DOHH2 (cell line): ENCODE measurements at regions not wholly inside any gene's neighbourhood (a gene's known extent, or its start where the extent isn't known, plus 50 kb on each side); places are given as distances from the start of the nearest gene placed in this dataset.

ENCODE experiments used
- CTCF ChIP-seq: fragments of 200-600 bp; sonication (generic); IDR thresholded peaks from one replicate; pipeline ENCODE4 v1.5.1; 2014; ENCODE audit warnings: antibody characterized with exemption, mild to moderate bottlenecking, low read depth, low read length; ENCODE audit not compliant: poor library complexity, severe bottlenecking
- EZH2phosphoT487 ChIP-seq: fragments of 200-600 bp; sonication (generic); IDR thresholded peaks from 2 replicates; pipeline ENCODE4 v1.6.1; 2017; ENCODE audit warnings: borderline replicate concordance, mild to moderate bottlenecking, antibody characterized with exemption, low read length, moderate library complexity, mixed read lengths

- no peak for TF ChIP-seq CTCF
- no peak for TF ChIP-seq EZH2phosphoT487
These were observed 293.8 kb upstream of the ARSJ start for GRCh38 chr4:114273238-114273637.
